ENCODE measurements at regions not wholly inside any gene's neighbourhood (a gene's known extent, or its start where the extent isn't known, plus 50 kb on each side); places are given as distances from the start of the nearest gene placed in this dataset.

DNA sequence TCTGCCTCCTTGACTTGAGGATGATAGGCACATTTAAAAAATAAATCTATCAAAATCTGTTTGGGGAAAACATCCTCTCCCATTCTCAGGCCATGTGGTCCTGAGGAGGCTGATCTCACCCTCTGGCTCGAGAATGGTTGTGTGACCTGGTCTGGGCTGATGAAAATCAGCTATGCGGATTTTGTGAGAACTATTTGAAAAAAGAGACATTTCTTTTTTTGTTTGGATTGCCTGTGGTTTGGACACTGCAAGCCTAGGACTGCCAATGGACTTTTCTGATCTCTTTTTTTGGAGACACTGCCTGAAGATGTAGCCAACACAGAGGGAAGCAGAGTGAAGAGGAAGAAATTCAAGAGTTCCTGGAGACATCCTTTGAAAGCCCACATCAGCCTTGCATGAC is 145.9 kb downstream of the HS3ST3B1 start:
- Mint-ChIP-seq H3K27ac (no peak overlapping the region), H3K4me3 (no peak overlapping the region), H3K27me3 (ENCODE audit: low read depth) (peaks cover 2% of the 10 kb centered on the region), H3K36me3 (peaks cover 3% of the 10 kb centered on the region; the same call in 1 of the 2 replicates), H3K4me1 (peaks cover 5% of the 10 kb centered on the region; the same call in 1 of the 2 replicates), H3K9me3 (peaks cover 12% of the 10 kb centered on the region)
- TF ChIP-seq STAT6 (CRISPR knock-in tag; conservative IDR thresholded peaks at IDR 0.05; ENCODE audit: low read depth) = no peak
- TF ChIP-seq FOXP1 (CRISPR knock-in tag; IDR thresholded peaks at IDR 0.05; ENCODE audit: borderline replicate concordance) = no peak
- TF ChIP-seq KAT7 (CRISPR knock-in tag; IDR thresholded peaks at IDR 0.05; ENCODE audit: borderline replicate concordance) = no peak
- TF ChIP-seq ESRRA (CRISPR knock-in tag; IDR thresholded peaks at IDR 0.05; ENCODE audit: borderline replicate concordance) = no peak
- TF ChIP-seq ZMAT4 (CRISPR knock-in tag; IDR thresholded peaks at IDR 0.05) = no peak
- no peak for TF ChIP-seq PREB (CRISPR knock-in tag; IDR thresholded peaks at IDR 0.05; ENCODE audit: borderline replicate concordance)
- TF ChIP-seq ETV6 (CRISPR knock-in tag; IDR thresholded peaks at IDR 0.05) = no peak
- no peak for TF ChIP-seq MAX (CRISPR knock-in tag; IDR thresholded peaks at IDR 0.05)
- ChIA-PET CTCF (no interaction called here), POLR2A (interaction anchor here (0.6 kb wide), 1 partner anchor 1422 kb away, joined by 8 read pairs; no protein-coding TSS in a partner anchor)
- DNase-seq (ENCODE audit: low spot score) = no peak
- ATAC-seq = no peak

- DNase-seq (ENCODE audit: low spot score) = no peak
- H3K4me1 Mint-ChIP-seq = peaks cover 5% of the 10 kb centered on the region; the same call in 1 of the 2 replicates
- H3K36me3 Mint-ChIP-seq = peaks cover 3% of the 10 kb centered on the region; the same call in 1 of the 2 replicates
- peaks cover 2% of the 10 kb centered on the region for H3K27me3 Mint-ChIP-seq (ENCODE audit: low read depth)
- H3K4me3 Mint-ChIP-seq = no peak overlapping the region
- no peak for TF ChIP-seq MAX (CRISPR knock-in tag; IDR thresholded peaks at IDR 0.05)
- TF ChIP-seq TP53 (CRISPR knock-in tag; IDR thresholded peaks at IDR 0.05) = no peak
- no peak for TF ChIP-seq ZNF219 (CRISPR knock-in tag; IDR thresholded peaks at IDR 0.05; ENCODE audit: borderline replicate concordance)
- no peak for TF ChIP-seq NFE2L1 (CRISPR knock-in tag; IDR thresholded peaks at IDR 0.05)
- no peak for TF ChIP-seq ELF4 (CRISPR knock-in tag; IDR thresholded peaks at IDR 0.05; ENCODE audit: low read depth)
- no peak for TF ChIP-seq AR (CRISPR knock-in tag; IDR thresholded peaks at IDR 0.05)
- TF ChIP-seq IRF1 (CRISPR knock-in tag; IDR thresholded peaks at IDR 0.05) = no peak
- no peak for TF ChIP-seq FOXJ3 (CRISPR knock-in tag; IDR thresholded peaks at IDR 0.05; ENCODE audit: borderline replicate concordance)
- no peak for TF ChIP-seq KAT7 (CRISPR knock-in tag; IDR thresholded peaks at IDR 0.05; ENCODE audit: borderline replicate concordance)
- TF ChIP-seq RORB (CRISPR knock-in tag; IDR thresholded peaks at IDR 0.05) = no peak
- no peak for TF ChIP-seq SP1 (CRISPR knock-in tag; conservative IDR thresholded peaks at IDR 0.05)
- TF ChIP-seq, protein P1, sequence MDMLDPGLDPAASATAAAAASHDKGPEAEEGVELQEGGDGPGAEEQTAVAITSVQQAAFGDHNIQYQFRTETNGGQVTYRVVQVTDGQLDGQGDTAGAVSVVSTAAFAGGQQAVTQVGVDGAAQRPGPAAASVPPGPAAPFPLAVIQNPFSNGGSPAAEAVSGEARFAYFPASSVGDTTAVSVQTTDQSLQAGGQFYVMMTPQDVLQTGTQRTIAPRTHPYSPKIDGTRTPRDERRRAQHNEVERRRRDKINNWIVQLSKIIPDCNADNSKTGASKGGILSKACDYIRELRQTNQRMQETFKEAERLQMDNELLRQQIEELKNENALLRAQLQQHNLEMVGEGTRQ (CRISPR knock-in tag; IDR thresholded peaks at IDR 0.05) = no peak
- TF ChIP-seq ZNF317 (CRISPR knock-in tag; IDR thresholded peaks at IDR 0.05; ENCODE audit: borderline replicate concordance, low read depth) = no peak
- TF ChIP-seq, protein P2, sequence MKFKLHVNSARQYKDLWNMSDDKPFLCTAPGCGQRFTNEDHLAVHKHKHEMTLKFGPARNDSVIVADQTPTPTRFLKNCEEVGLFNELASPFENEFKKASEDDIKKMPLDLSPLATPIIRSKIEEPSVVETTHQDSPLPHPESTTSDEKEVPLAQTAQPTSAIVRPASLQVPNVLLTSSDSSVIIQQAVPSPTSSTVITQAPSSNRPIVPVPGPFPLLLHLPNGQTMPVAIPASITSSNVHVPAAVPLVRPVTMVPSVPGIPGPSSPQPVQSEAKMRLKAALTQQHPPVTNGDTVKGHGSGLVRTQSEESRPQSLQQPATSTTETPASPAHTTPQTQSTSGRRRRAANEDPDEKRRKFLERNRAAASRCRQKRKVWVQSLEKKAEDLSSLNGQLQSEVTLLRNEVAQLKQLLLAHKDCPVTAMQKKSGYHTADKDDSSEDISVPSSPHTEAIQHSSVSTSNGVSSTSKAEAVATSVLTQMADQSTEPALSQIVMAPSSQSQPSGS (CRISPR knock-in tag; IDR thresholded peaks at IDR 0.05; ENCODE audit: borderline replicate concordance, low read depth) = no peak
- ATAC-seq = no peak
- H3K9me3 Mint-ChIP-seq = peaks cover 12% of the 10 kb centered on the region
- no peak overlapping the region for H3K27ac Mint-ChIP-seq
- ChIA-PET POLR2A (no interaction called here), CTCF (interaction anchor here (0.6 kb wide), 1 partner anchor 11 kb away, joined by 3 read pairs; no protein-coding TSS in a partner anchor)
Observed at GRCh38 chr17:14444915-14445314, 144.0 kb downstream of the HS3ST3B1 start.

Measured in WTC11 (cell line).